ENCODE measurements at regions not wholly inside any gene's neighbourhood (a gene's known extent, or its start where the extent isn't known, plus 50 kb on each side); places are given as distances from the start of the nearest gene placed in this dataset.

GRCh38 chr9:99735041-99735440, 86.6 kb upstream of the NR4A3 start:
- Histone ChIP-seq H3K9me3 (no peaks in the 10 kb centered on the region), H3K4me1 (peaks cover 0 to 5% (median 4%) of the 10 kb centered on the region in 3 donors), H3K4me3 (no peak overlapping the region), H3K36me3 (no peaks in the 10 kb centered on the region), H3K27ac (no peak overlapping the region), H3K27me3 (no peaks in the 10 kb centered on the region)
- intact Hi-C loops (cut with DNase I) = no loop called here
- 79 to 91% methylated on average over 2 of the region's 2 CpGs for WGBS, 2 donors
- no peak for DNase-seq
- TF ChIP-seq POLR2A (IDR thresholded peaks at IDR 0.05) = no peak
- TF ChIP-seq, protein P1, sequence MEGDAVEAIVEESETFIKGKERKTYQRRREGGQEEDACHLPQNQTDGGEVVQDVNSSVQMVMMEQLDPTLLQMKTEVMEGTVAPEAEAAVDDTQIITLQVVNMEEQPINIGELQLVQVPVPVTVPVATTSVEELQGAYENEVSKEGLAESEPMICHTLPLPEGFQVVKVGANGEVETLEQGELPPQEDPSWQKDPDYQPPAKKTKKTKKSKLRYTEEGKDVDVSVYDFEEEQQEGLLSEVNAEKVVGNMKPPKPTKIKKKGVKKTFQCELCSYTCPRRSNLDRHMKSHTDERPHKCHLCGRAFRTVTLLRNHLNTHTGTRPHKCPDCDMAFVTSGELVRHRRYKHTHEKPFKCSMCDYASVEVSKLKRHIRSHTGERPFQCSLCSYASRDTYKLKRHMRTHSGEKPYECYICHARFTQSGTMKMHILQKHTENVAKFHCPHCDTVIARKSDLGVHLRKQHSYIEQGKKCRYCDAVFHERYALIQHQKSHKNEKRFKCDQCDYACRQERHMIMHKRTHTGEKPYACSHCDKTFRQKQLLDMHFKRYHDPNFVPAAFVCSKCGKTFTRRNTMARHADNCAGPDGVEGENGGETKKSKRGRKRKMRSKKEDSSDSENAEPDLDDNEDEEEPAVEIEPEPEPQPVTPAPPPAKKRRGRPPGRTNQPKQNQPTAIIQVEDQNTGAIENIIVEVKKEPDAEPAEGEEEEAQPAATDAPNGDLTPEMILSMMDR (IDR thresholded peaks at IDR 0.05) = no peak

DNA sequence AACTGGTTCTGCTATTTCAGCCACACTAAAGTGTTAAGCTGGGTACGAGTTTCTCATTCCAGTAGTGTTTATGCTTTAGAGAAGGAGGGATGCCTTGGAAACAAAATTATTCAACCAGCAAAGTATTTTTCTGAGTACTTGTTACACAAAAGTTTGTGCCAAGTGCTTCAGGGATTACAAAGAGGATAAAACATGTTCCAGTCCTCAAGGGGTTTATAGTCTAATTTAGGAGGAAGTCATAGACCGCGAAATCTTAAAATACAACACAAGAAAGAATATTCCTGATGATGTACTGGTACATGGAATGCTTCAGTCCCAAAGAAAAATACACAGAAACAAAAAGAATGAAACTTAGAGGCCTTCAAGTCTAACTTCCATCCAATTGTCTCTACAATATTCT, 85.4 kb upstream of the NR4A3 start:
- peaks cover 0 to 5% (median 4%) of the 10 kb centered on the region in 3 donors for H3K4me1 ChIP-seq
- H3K27ac ChIP-seq = no peak overlapping the region
- no peaks in the 10 kb centered on the region for H3K36me3 ChIP-seq
- intact Hi-C loops (cut with DNase I) = no loop called here
- no peaks in the 10 kb centered on the region for H3K9me3 ChIP-seq
- H3K4me3 ChIP-seq = no peak overlapping the region
- no peak for DNase-seq
- TF ChIP-seq POLR2A (IDR thresholded peaks at IDR 0.05) = no peak
- TF ChIP-seq, protein P1 (IDR thresholded peaks at IDR 0.05) = no peak
- no peaks in the 10 kb centered on the region for H3K27me3 ChIP-seq
- 68 to 71% methylated on average over 3 of the region's 3 CpGs for WGBS, 2 donors

DNA sequence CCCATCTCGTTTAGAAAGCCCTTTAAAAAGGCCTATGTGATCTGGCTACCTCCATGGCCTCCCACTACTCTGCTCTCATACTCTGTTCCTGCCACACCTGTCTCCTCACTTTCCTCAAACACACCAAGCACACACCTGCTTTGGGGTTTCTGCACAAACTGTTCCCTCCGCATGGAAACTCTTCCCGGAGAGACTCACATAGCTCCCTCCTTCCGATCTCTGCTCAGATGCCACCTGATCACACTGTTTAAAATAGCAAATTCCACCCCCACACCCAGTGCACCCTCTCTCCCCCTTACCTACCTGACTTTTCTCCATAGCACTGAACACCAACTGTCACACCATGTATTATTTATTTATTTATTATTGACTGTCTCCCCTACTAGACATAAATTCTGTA, 84.0 kb upstream of the NR4A3 start:
- TF ChIP-seq, protein P1 (IDR thresholded peaks at IDR 0.05) = no peak
- TF ChIP-seq POLR2A (IDR thresholded peaks at IDR 0.05) = no peak
- Histone ChIP-seq H3K4me1 (no peaks in the 10 kb centered on the region), H3K27ac (no peak overlapping the region), H3K27me3 (no peaks in the 10 kb centered on the region), H3K9me3 (no peaks in the 10 kb centered on the region), H3K36me3 (no peaks in the 10 kb centered on the region), H3K4me3 (no peak overlapping the region)
- 84 to 88% methylated on average over 4 of the region's 4 CpGs for WGBS, 2 donors
- DNase-seq = no peak
- intact Hi-C loops (cut with DNase I) = no loop called here

DNA sequence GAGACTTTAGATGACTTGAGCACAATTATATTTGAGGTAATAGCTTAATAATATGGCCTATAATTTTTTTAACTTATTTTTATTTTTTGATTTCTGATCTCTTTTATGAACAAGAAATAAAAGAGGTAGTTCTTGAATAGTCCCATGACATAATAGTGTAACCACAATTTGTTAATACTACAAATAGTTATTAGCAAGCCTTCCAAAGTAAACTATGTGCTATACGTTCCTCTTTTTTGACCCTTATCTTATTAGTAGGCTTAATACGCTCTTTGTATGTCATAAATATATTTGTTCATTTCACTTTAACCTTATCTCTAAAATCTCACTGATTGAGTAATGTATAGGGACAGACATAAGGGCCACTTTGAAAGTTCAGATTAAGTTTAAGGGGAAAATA, 78.7 kb upstream of the NR4A3 start:
- TF ChIP-seq, protein P1 (IDR thresholded peaks at IDR 0.05) = no peak
- no peak for TF ChIP-seq POLR2A (IDR thresholded peaks at IDR 0.05)
- no peak overlapping the region for H3K27ac ChIP-seq
- no peak overlapping the region for H3K4me3 ChIP-seq
- intact Hi-C loops (cut with DNase I) = no loop called here
- H3K4me1 ChIP-seq = no peaks in the 10 kb centered on the region
- 71 to 72% methylated on average over 2 of the region's 2 CpGs for WGBS, 2 donors
- no peak for DNase-seq
- H3K9me3 ChIP-seq = no peaks in the 10 kb centered on the region
- H3K27me3 ChIP-seq = no peaks in the 10 kb centered on the region
- no peaks in the 10 kb centered on the region for H3K36me3 ChIP-seq

- DNase-seq = no peak
- Histone ChIP-seq H3K36me3 (no peaks in the 10 kb centered on the region), H3K9me3 (no peaks in the 10 kb centered on the region), H3K27ac (no peak overlapping the region), H3K4me1 (no peaks in the 10 kb centered on the region), H3K4me3 (no peak overlapping the region), H3K27me3 (no peaks in the 10 kb centered on the region)
- intact Hi-C loops (cut with DNase I) = no loop called here
- WGBS, 2 donors = 73 to 77% methylated on average over 3 of the region's 3 CpGs
- no peak for TF ChIP-seq POLR2A (IDR thresholded peaks at IDR 0.05)
- TF ChIP-seq, protein P1 (IDR thresholded peaks at IDR 0.05) = no peak
Measured at GRCh38 chr9:99743455-99743854, 78.2 kb upstream of the NR4A3 start.
